ENCODE measurements at regions not wholly inside any gene's neighbourhood (a gene's known extent, or its start where the extent isn't known, plus 50 kb on each side); places are given as distances from the start of the nearest gene placed in this dataset.

DNA sequence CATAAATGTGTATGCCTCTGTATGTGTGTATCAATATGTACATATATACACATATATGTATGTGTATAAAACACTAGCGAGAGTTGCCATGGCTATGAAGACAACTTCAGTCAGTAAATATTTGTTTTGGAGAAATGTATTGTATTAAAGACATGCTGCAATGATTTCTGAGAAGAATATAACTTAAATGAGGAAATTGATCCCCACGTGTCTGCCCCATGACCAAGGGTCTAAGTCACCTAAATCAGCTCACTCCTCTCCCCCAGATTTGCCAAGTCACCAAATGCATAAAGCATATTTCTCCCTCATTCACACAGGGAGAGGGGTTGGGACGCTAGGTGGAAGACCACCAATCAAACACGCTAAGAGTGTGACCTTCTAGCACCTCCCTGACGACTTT is 58.3 kb upstream of the LYST start:
- no peak for DNase-seq

DNA sequence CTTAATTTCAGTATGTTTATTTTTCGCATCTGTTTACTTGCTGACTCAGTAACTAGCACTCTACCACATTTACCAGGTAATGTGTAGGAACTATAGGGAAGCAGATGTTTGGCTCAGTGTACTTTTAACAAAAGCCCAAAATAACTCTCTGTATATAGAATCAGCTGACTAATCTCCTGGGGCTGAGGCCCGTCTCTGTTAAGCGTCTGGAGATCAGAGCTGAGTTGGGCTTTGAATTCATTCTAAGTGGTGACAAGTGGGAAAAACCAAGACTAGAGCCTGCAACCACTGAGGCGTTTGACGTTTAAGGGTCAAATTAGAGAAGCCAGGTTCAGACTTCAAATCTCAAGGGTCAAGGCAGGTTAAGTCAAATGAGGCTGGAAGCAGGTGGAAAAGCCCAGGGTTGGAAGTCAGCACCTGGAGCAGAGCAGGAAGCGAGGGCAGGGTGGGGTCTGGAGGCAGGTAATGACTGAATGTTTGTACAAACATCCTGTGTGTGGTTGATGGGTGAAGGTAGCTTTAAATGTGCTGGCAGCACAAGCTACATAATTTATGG is 56.8 kb upstream of the LYST start:
- DNase-seq: no peak

DNA sequence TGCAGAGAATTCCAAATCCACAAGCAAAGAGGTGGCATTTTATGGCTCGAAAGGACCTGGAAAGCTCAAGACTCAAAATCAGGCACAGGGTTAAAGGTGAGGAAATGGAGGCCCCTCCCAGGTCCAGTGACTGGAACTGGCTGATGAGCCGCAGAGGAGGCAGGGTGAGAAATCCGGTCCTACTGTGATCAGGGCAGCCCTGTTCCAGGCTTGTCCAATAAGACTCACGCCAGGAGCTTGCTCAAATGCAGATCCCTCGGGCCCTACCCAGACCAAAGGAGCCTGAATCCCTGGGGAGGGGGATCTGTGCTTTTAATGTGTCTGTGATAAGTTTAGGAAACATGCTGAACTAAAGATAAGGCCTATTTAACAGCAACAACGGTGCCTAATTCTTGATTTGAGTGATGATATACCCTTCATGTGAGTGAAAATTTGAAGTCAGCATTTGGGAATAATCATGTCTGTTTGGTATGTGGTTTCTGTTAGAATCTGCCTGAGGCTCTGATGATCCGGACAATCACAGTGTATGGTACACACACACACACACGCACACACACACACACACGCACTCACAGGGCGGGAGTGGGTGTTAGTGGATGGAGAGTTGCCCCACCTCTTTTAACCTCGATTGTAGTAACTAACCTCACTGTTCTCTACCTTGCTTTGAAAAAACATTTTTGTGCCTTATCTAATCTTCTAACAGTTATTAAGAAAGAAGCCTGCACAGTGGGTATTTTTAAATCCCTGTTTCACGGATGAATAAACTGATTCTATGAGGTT is 54.1 kb upstream of the LYST start:
- no peak for DNase-seq

DNA sequence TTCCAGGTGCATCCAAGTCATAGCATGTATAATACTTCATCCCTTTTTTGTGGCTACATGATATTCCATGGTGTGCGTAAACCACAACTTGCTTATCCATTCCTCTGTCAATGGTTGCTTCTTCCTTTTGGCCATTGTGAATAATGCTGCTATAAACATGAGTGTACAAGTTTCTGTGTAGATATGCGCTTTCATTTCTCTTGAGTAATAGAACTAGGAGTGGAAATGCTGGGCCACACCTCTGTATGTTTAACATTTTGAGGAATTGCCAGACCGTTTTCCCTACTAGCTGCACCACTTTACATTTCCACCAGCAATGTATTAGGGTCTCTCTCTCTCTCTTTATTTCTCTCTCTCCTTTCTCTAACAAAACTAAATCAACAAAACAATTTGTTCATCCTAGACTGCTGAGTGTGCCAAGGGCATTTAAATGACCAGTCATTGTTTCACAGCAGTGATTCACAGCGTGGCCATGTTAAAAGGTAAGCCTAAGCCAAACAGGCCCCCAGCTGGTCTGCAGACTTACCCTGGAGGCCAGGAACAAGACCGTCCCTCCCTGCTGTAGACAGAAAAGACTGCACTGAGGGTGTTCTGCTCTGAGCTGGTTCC is 53.2 kb upstream of the LYST start:
- DNase-seq: peak in 1 of 56 donors; percentile 16

DNA sequence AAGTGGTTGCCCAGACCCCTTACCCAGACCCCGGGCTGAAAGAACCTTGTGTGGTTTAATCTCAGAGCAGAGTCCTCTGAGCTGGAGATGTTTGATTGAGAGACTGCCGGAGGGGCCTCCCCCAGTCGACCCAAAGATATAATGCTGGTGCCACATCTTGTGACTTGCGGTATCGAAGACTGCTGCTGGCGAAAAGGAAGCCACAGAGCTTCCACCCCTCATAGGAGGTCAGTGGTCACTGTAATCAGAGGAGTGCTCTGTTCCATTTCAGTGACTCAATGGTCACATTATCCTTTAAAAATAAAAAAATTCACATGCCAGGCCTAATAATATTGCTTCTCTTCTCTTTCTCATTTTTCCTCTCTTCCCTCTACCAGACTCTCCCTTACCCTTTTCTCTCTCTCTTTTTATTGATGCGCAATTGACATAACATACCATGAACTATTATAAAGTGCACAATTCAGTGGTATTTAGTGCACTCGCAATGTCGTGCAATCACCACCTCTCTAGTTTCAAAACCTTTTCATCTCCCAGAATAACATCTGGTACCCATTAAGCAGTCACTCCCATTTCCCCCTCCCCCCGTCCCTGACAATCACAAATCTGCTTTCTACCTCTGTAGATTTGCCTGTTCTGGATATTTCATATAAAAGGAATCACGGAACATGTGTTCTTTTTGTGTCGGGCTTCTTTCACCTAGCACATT is 52.6 kb upstream of the LYST start:
- DNase-seq: peak in 3 of 56 donors; percentile 10 to 14 (median 12)

DNA sequence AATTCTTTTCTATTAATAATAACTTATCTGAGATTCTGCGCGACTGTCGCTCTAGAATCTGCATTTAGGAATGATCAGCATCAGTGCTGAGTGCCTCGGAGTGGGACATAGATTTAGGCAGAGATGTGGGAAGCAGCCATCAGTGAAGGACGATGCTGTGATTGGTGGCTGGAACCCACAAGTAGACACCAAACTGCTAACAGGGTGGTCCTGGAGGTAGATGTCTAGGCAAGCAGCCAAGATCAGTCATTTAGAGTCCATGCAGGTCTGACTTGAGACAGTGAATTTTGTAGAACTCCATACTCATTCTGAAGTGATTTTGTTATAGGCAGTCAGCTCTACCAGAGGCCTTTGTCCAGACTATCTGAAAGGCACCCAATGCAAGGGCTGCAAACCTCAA is 51.8 kb upstream of the LYST start:
- no peak for DNase-seq

DNA sequence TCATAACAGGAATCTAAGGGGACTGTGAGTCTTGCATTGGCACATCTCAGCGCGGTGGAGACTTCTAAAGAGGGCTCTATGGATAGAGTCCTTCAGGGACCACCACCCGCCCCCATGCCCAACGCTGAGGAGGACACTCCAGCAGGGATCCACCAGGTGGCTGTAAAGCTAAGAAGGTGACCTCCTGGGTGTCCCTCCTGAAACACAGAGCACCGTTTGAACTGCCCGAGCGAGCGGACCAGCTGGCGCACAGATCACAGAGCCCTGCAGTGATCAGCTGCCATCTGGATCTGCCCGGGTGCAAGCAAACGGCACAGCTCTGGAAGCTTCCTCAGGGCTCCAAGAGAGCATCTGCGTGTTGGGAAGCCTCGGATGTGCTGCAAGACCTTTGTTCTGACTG is 51.3 kb upstream of the LYST start:
- DNase-seq: peak in 1 of 56 donors; percentile 10

DNA sequence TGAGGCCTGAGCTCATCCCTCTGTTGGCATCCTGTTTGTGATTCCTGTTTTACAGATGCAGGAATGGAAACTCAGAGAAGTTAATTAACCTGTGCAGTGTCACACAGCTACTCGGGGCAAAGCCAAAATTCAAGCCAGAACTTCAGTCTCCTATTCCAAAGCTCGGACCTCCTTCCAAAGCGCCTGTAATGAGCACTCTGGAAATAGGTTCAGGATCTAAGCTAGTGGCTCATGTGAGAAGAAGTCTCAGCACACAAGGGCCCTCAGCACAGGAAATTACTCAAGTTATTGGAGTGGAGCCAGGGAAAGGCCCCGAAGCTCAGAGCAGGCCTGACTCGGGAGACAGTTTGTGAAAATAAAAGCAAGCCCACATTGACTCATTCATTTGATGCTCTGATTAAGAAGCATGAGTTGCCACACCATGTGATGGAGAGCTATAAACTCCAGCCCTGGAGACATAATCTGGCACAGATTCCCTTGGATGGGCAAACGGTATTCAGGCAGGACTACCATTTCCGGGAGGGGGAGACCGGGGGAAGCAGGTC is 50.6 kb upstream of the LYST start:
- DNase-seq: peak in 16 of 56 donors; percentile 9 to 77 (median 26)
